Testis (tissue), 2 donors: ENCODE measurements at regions not wholly inside any gene's neighbourhood (a gene's known extent, or its start where the extent isn't known, plus 50 kb on each side); places are given as distances from the start of the nearest gene placed in this dataset.

Experiments
- DNase-seq: peaks from one replicate; pipeline ENCODE4 v3.0.0-alpha.2; 2019
- H3K27ac ChIP-seq, 2 donors: fragments of 200-600 bp; sonication (generic); one replicate each; pipeline ENCODE4 v1.5.1; 2019
- H3K27me3 ChIP-seq: fragments of 200-600 bp; sonication (generic); one replicate; pipeline ENCODE4 v1.5.1; 2019
- H3K36me3 ChIP-seq: fragments of 200-600 bp; sonication (generic); one replicate; pipeline ENCODE4 v1.5.1; 2017; ENCODE audit warnings: low read depth; ENCODE audit errors: missing control alignments
- H3K4me1 ChIP-seq: fragments of 200-600 bp; sonication (generic); one replicate; pipeline ENCODE4 v1.5.1; 2019
- H3K4me3 ChIP-seq, 2 donors: fragments of 200-600 bp; sonication (generic); one replicate each; pipeline ENCODE4 v1.5.1; 2017 to 2019
- H3K9me3 ChIP-seq: fragments of 200-600 bp; sonication (generic); one replicate; pipeline ENCODE4 v1.5.1; 2017
- CTCF ChIP-seq, 3 experiments: fragments of 450-650 bp in 2 of 3; fragments of 200-600 bp in 1 of 3; sonication (generic) in 1 of 3; IDR thresholded peaks; one replicate each; pipeline ENCODE4 v1.5.1; 2016 to 2019; ENCODE audit warnings: antibody characterized with exemption in 3 of 3, mild to moderate bottlenecking in 2 of 3, moderate library complexity in 1 of 3
- POLR2A ChIP-seq: fragments of 450-650 bp; IDR thresholded peaks from one replicate; pipeline ENCODE4 v1.6.1; 2017; ENCODE audit warnings: antibody characterized with exemption, mild to moderate bottlenecking, moderate library complexity
- WGBS, 2 donors: methylation state at CpG; one replicate each; pipeline ENCODE4 v1.1.5; 2018; 5-methylcytosine and 5-hydroxymethylcytosine counted together
- intact Hi-C: fragments of 100-400 bp; cut with DNase I; formaldehyde crosslinking; loops from one replicate; pipeline ENCODE4 v1.15.1; 2023; ENCODE audit warnings: low total_unique reads

- Histone ChIP-seq H3K4me3 (no peak overlapping the region), H3K4me1 (no peaks in the 10 kb centered on the region), H3K9me3 (no peaks in the 10 kb centered on the region), H3K27me3 (no peaks in the 10 kb centered on the region), H3K27ac (no peak overlapping the region), H3K36me3 (no peaks in the 10 kb centered on the region)
- no peak for TF ChIP-seq CTCF (IDR thresholded peaks at IDR 0.05)
- no peak for TF ChIP-seq POLR2A
- intact Hi-C loops, result no loop called here
- no peak for DNase-seq
- 74 to 77% methylated on average over 9 of the region's 9 CpGs for WGBS, 2 donors
These were observed 126.9 kb upstream of the TMPRSS2 start for GRCh38 chr21:41634858-41635257.

DNA sequence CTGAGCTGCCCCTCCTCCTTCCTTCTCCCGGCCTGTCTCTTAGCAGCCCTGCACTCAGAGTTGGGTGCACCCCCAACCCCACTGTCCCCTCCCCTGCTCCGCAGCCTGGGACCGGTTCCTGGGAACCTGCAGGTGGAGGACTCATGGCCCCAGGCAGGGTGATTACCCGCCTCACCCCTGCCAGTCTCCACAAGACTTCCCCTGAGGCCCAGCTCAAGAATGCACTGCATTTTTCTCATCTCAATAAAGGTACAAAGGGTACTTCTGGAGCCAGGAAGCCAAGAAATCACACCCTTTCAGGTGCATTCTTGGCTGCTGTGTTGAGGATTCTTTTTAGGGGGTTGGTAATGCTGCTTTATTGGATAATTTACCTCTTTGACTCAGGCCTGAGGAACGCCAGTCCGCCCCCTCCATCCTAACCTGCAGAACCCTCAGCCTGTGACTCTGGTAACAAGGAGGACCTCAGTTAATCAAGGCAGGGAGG is 126.3 kb upstream of the TMPRSS2 start:
- intact Hi-C loops, result no loop called here
- H3K9me3 ChIP-seq, result no peaks in the 10 kb centered on the region
- H3K4me3 ChIP-seq, result no peak overlapping the region
- no peak for DNase-seq
- H3K27ac ChIP-seq, result no peak overlapping the region
- WGBS, 2 donors, result 82 to 90% methylated on average over 6 of the region's 6 CpGs
- TF ChIP-seq POLR2A, result no peak
- TF ChIP-seq CTCF (IDR thresholded peaks at IDR 0.05), result no peak
- no peaks in the 10 kb centered on the region for H3K4me1 ChIP-seq
- no peaks in the 10 kb centered on the region for H3K27me3 ChIP-seq
- no peaks in the 10 kb centered on the region for H3K36me3 ChIP-seq

GRCh38 chr21:41633627-41634026 is 125.7 kb upstream of the TMPRSS2 start:
- TF ChIP-seq POLR2A, result no peak
- no peak for TF ChIP-seq CTCF (IDR thresholded peaks at IDR 0.05)
- intact Hi-C loops, result no loop called here
- no peaks in the 10 kb centered on the region for H3K4me1 ChIP-seq
- H3K4me3 ChIP-seq, result no peak overlapping the region
- no peaks in the 10 kb centered on the region for H3K9me3 ChIP-seq
- no peak for DNase-seq
- no peak overlapping the region for H3K27ac ChIP-seq
- H3K36me3 ChIP-seq, result no peaks in the 10 kb centered on the region
- H3K27me3 ChIP-seq, result no peaks in the 10 kb centered on the region
- WGBS, 2 donors, result 78 to 94% methylated on average over 4 of the region's 4 CpGs

DNA sequence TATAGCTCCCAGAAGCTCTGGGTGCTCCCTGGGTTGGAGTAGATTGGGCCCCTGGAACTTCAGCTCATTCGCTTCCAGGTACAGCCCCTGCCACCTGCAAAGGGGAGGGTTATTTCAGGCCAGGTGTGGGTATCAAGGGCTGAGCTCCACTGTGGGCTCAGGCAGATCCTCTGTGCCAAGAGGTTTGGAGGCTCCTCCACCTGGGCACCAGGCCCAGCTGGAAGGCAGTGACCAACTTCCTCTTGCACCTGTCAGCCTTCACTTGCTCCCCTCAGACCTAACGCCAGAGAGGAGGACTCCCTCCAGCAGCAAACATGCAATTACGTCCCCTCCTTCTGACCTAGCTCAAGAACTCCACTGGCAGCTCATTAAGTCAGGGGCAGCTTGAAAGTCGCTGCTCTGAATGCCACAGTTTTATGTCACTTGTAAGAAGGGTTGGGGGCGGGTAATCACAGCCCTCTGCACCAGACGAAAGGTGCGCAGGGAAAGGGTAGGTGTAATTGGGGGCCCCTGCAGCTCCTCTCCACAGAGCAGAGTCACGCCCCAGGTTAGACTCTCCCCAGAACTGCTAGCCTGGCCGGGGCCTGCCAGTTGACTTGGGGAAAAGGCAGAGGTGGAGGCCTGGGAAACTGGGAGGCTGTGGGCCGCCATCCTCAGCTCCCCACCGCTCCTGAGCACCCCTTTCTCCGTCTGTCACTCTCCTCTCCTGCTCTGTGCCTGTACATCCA is 125.0 kb upstream of the TMPRSS2 start:
- WGBS, 2 donors, result 79 to 81% methylated on average over 11 to 12 of the region's 12 CpGs

More for the DNA sequence above, 125.0 kb upstream of the TMPRSS2 start:
- no peaks in the 10 kb centered on the region for H3K4me1 ChIP-seq
- no peak overlapping the region for H3K27ac ChIP-seq
- no peaks in the 10 kb centered on the region for H3K27me3 ChIP-seq
- TF ChIP-seq CTCF (IDR thresholded peaks at IDR 0.05) (no peak), POLR2A (no peak)
- no peaks in the 10 kb centered on the region for H3K9me3 ChIP-seq
- H3K4me3 ChIP-seq, result no peak overlapping the region
- DNase-seq, result no peak
- intact Hi-C loops, result no loop called here
- no peaks in the 10 kb centered on the region for H3K36me3 ChIP-seq
